SU-DHL-6 (cell line): ENCODE measurements at regions not wholly inside any gene's neighbourhood (a gene's known extent, or its start where the extent isn't known, plus 50 kb on each side); places are given as distances from the start of the nearest gene placed in this dataset.

ENCODE experiments used
- EZH2phosphoT487 ChIP-seq: fragments of 200-600 bp; sonication (generic), shearing (Covaris generic); conservative IDR thresholded peaks from 2 replicates; pipeline ENCODE4 v1.6.1; 2018; ENCODE audit warnings: mild to moderate bottlenecking, antibody characterized with exemption, low read length, moderate library complexity, mixed read lengths
- TF ChIP-seq, protein P1 (sequence below): fragments of 200-600 bp; sonication (generic); IDR thresholded peaks from one replicate; pipeline ENCODE4 v1.5.1; 2017; ENCODE audit warnings: antibody characterized with exemption, mild to moderate bottlenecking, low read length, moderate library complexity; ENCODE audit not compliant: insufficient read depth, poor library complexity, severe bottlenecking

- TF ChIP-seq, protein P1, sequence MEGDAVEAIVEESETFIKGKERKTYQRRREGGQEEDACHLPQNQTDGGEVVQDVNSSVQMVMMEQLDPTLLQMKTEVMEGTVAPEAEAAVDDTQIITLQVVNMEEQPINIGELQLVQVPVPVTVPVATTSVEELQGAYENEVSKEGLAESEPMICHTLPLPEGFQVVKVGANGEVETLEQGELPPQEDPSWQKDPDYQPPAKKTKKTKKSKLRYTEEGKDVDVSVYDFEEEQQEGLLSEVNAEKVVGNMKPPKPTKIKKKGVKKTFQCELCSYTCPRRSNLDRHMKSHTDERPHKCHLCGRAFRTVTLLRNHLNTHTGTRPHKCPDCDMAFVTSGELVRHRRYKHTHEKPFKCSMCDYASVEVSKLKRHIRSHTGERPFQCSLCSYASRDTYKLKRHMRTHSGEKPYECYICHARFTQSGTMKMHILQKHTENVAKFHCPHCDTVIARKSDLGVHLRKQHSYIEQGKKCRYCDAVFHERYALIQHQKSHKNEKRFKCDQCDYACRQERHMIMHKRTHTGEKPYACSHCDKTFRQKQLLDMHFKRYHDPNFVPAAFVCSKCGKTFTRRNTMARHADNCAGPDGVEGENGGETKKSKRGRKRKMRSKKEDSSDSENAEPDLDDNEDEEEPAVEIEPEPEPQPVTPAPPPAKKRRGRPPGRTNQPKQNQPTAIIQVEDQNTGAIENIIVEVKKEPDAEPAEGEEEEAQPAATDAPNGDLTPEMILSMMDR: no peak
- TF ChIP-seq EZH2phosphoT487: no peak
These were observed 164.5 kb downstream of the PIK3R1 start for GRCh38 chr5:68380078-68380477.
